ENCODE measurements at regions not wholly inside any gene's neighbourhood (a gene's known extent, or its start where the extent isn't known, plus 50 kb on each side); places are given as distances from the start of the nearest gene placed in this dataset.
"Not testable (repeated sequence)": the region's sequence is repeated elsewhere in the genome, so short reads cannot be mapped to it uniquely, and the experiment has no call there.

- DNase-seq (ENCODE audit: low spot score): no peak
Observed at GRCh38 chr1:189103956-189104355, 1373.7 kb downstream of the BRINP3 start.

DNA sequence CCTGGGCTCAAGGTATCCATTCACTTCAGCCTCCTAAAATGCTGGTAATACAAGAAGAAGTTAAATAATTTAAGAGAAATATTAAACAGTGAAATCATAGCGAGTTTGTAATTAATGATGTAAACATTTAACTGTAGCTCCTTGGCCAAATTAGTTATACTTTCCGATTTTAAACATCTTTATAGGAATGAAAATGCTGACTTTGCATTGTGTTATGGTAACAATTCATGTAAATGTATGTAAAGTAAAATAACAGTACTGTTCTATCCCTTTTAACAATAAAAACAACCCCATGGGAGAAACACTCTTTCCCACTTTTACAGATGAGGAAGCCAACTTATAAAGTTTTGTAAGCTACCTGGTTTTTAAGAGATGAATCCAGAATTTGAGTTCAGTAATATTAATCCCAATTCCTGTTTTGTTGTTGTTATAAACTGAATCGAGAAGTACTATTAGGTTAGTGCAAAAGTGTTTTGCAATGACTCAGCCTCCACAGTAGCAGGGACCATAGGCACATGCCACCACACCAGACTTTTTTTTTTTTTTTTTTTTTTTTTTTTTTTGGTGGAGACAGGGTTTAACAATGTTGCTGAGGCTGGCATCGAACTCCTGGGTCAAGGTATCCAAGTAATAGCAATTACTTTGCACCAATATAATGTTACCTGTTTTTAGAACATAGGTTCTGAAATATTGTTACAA is 1360.4 kb downstream of the BRINP3 start:
- DNase-seq (ENCODE audit: low spot score): no peak

- no peak for DNase-seq (ENCODE audit: low spot score)
Observed at GRCh38 chr1:189121941-189122340, 1355.7 kb downstream of the BRINP3 start.

DNA sequence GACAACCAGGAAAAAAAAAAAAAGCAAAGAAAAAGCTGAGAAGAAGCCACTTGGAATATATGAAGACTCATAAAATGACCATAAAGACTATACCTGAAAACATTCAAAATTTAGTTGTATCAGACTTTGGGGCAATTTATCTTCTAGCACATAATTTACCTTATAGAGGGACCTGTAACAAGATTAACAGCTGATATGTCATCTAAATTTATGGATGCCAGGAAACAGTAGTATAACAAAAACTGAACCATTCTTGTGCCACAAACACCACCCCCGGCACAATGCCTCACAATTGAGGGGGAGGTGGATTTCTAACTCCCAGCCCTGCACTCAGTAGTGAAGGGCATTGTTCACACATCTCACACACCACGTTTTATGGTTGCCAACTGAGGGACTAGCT is 1352.0 kb downstream of the BRINP3 start:
- no peak for DNase-seq (ENCODE audit: low spot score)

GRCh38 chr1:189131576-189131975 is 1346.1 kb downstream of the BRINP3 start:
- DNase-seq (ENCODE audit: low spot score): no peak

DNA sequence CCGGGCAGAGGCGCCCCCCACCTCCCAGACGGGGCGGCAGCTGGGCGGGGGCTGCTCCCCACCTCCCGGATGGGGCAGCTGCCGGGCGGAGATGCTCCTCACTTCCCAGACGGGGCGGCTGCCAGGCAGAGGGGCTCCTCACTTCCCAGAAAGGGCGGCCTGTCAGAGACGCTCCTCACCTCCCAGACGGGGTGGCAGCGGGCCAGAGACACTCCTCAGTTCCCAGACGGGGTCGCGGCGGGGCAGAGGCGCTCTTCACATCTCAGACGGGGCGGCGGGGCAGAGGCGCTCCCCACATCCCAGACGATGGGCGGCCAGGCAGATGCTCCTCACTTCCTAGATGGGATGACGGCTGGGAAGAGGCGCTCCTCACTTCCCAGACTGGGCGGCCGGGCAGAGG is 1337.9 kb downstream of the BRINP3 start:
- not testable (repeated sequence) for DNase-seq (ENCODE audit: low spot score)

DNA sequence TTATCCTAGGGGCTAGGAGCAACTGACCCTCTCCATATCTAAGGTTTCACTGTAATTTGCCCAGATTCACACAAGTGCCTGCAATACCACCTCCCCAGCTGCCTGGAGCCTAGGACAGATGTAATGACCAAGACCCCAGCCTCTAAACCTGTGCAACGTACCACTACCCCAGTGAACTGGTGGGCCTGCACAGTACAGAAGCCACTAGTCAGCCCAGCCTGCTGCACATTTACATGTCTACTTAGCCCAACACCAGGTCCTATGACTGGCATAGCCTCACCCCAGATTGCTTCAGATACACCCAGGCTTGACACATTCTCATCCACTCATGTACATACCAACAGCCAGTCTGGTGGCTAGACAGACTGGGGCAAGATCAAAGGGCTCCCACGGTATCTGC is 1336.6 kb downstream of the BRINP3 start:
- no peak for DNase-seq (ENCODE audit: low spot score)

DNA sequence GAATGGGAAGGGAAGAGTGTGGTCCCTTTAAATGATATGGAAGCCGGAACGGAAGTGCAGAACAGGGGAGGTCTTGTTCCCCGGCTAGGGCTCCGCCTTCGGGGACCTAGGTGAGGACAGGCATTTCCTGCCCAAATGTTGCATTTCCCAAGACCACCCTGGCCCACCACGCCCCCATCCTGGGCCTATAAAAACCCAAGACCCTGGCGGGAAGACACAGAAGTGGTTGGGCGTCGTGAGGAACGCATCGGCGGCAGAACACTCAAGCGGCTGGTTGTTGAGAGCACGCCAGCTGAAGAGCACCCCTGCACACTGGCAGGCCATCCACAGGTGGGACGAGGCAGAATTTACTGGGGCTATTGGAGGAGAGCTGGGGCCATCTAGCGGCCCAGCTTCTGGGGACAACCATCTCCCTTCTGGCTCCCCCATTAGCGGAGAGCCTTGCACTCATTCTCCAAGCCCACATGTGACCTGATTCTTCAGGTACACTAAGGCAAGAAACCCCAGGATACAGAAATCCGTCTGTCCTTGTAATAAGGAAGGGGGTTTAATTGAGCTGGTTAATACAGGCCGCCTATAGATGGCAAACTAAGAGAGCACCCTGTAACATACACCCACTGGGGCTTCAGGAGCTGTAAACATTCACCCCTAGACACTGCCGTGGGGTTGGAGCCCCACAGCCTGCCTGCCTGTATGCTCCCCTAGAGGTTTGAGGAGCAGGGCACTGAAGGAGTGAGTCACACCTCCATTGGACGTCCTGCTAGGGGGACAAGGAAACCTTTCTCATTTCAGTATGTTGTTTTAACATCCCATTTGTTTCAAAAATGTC is 1327.9 kb downstream of the BRINP3 start:
- no peak for DNase-seq (ENCODE audit: low spot score)

DNA sequence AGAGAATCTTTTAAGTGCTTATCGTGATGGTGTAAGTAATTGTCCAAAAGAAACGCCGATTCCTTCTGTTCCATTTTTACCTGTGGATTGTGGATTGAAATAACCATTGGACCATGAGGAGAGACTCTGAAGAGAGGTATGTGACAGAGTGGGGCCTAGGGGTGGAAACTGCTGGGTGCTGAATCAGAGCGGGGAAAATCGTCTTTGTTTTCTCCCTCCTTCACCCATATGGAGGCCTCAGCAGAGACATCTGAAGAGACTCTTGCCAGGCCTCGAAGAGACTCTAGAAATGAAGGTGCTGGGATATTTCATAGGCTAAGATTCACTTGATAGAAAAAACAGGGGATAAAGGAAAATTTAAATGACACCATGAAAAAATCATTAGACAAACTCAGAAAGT is 1327.0 kb downstream of the BRINP3 start:
- DNase-seq (ENCODE audit: low spot score): no peak

- DNase-seq (ENCODE audit: low spot score): no peak
Observed at GRCh38 chr1:189151361-189151760, 1326.3 kb downstream of the BRINP3 start.

DNA sequence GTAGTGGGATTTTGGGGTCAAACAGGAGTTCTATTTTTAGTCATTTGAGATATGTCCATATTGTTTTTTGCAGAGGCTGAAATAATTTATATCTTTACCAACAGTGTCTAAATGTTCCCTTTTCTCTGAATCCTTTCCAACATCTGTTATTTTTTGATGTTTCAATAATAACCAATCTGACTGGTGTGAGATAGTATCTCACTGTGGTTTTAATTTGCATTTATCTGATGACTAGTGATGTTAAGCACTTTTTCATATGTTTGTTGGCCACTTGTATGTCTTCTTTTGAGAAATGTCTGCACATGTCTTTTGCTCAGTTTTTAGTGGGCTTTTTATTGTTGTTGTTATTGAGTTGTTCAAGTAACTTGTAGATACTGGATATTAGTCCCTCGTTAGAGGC is 1325.0 kb downstream of the BRINP3 start:
- DNase-seq (ENCODE audit: low spot score): no peak

DNA sequence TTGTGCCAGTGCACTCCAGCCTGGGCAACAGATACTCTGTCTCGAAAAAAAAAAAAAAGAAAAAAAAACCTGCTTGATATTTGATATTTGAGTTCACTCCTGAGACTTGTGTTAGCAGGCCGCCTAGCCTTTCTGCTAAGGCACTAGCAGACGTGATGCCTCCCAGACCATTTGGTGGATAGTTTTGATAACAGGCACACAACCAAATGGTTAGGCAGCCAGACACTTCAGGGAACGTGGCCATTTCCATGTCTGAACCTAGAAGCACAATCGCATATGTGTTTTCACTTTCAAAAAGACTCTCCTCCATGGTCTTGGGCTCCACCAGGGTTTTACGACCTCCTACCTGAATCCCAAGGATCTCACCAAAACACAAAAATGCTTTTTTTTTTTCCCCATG is 1319.5 kb downstream of the BRINP3 start:
- no peak for DNase-seq (ENCODE audit: low spot score)

DNA sequence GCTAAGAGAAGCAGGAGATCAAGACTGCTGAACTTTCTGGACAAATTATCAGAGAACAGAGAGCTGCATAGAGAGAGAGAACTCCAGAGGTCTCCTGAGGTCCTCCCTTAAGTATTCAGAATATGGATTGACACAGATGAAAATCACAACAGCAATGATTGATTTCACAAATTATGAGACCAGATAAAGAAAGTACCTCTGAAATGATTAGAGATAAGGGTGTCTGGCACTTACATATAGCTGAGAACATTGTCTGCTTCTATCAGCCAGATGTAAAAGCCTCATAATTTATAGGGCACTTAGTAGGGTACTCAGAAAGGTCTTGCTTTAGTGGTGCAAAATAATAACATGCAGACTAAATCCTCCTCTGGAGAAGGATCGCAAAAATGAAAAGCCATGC is 1301.8 kb downstream of the BRINP3 start:
- no peak for DNase-seq (ENCODE audit: low spot score)

- DNase-seq (ENCODE audit: low spot score): no peak
Observed at GRCh38 chr1:189180057-189180456, 1297.6 kb downstream of the BRINP3 start.

DNA sequence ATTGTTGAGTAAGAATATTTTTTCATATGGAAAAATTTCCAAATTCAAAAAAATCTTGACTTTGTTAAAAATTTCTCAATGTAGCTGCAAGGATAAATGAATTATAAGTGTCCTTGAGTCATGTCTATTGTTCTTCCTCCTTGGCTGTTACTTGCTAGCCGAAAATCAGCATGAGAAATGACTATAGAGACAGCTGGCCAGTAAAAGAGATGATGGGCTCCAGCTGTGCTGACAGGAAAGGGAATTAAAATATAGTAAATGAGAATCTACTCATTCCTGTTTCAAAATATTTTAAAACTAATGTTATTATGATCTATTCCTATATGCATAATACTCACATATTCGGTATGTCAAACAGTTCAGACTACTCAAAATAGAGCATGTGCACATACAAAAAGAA is 1292.6 kb downstream of the BRINP3 start:
- no peak for DNase-seq (ENCODE audit: low spot score)

GRCh38 chr1:189192741-189193520 is 1284.7 kb downstream of the BRINP3 start:
- DNase-seq (ENCODE audit: low spot score): no peak

GRCh38 chr1:189205863-189206262 is 1271.8 kb downstream of the BRINP3 start:
- no peak for DNase-seq (ENCODE audit: low spot score)

- no peak for DNase-seq (ENCODE audit: low spot score)
Observed at GRCh38 chr1:189206617-189207016, 1271.0 kb downstream of the BRINP3 start.

DNA sequence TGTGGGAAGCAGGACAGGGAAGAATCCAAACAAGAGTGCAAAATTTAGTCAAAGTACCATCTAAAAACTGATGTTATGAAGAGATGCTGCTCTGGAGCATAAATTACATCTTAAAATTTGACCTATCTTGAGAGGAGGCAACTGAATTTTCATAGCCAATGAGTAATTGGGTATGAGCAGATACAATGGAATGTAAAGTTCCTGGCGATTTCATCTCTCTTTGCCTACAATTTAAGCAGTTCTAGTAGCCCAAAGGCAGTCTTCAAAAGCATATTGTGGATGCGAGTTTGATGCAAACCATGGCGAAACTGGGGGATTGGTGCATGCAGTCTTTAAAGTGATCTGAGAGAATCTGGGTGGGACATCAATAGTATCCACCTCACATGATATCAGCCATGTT is 1265.9 kb downstream of the BRINP3 start:
- no peak for DNase-seq (ENCODE audit: low spot score)

DNA sequence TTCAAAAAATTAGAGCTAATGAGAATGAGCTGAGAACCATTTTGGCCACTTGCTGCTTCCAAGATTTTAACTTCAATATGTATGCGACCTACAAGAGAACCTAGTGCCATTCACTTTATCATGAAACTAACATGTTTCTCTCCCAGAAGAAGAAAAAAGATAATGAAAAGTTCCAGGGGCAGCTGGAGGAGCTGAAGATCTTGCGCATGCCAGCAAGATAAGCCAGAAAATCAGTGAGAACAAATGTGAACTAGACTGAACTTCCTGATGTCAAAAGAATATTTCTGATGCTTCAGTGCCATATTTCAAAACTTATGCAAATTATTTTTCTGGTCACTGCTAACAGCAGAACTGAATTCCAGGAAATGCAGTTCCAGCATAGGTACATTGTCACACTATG is 1265.1 kb downstream of the BRINP3 start:
- no peak for DNase-seq (ENCODE audit: low spot score)

GRCh38 chr1:189216886-189217285 is 1260.8 kb downstream of the BRINP3 start:
- DNase-seq (ENCODE audit: low spot score): no peak

GRCh38 chr1:189217646-189218045 is 1260.0 kb downstream of the BRINP3 start:
- no peak for DNase-seq (ENCODE audit: low spot score)

GRCh38 chr1:189220750-189221149 is 1256.9 kb downstream of the BRINP3 start:
- DNase-seq (ENCODE audit: low spot score): no peak
